ENCODE measurements at regions not wholly inside any gene's neighbourhood (a gene's known extent, or its start where the extent isn't known, plus 50 kb on each side); places are given as distances from the start of the nearest gene placed in this dataset.

DNA sequence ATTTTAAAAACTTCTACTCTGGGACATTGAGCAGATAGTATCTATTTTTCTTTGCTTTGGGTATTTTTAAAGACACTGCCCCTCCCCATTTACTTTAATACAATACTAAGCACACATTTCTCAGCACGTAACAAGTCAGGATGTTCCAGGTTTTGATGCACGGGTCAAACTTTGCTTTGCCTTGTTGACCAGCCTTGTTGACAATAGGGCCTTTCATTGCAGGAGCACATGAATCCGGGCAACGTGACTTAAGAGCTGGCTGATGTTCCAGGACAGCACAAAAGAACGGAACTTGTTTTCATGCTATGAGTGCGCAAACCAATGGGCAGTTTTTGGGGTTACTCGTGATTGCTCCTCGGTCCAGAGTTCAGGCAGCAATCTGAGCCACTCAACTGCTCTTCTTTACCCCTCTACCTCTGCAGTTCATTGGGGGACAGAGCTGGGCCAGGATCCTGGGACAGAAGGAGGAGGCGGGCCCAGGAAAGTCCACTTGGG is 78.6 kb upstream of the SLC22A16 start:
- TF ChIP-seq POLR2A (IDR thresholded peaks at IDR 0.05; ENCODE audit: low read depth), result no peak
- TF ChIP-seq, protein P1, sequence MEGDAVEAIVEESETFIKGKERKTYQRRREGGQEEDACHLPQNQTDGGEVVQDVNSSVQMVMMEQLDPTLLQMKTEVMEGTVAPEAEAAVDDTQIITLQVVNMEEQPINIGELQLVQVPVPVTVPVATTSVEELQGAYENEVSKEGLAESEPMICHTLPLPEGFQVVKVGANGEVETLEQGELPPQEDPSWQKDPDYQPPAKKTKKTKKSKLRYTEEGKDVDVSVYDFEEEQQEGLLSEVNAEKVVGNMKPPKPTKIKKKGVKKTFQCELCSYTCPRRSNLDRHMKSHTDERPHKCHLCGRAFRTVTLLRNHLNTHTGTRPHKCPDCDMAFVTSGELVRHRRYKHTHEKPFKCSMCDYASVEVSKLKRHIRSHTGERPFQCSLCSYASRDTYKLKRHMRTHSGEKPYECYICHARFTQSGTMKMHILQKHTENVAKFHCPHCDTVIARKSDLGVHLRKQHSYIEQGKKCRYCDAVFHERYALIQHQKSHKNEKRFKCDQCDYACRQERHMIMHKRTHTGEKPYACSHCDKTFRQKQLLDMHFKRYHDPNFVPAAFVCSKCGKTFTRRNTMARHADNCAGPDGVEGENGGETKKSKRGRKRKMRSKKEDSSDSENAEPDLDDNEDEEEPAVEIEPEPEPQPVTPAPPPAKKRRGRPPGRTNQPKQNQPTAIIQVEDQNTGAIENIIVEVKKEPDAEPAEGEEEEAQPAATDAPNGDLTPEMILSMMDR (IDR thresholded peaks at IDR 0.05), result no peak
- TF ChIP-seq POLR2AphosphoS5 (IDR thresholded peaks at IDR 0.05), result no peak

Measured in esophagus muscularis mucosa (tissue), 3 donors.